Globus pallidus (tissue), 1 donor: ENCODE measurements at regions not wholly inside any gene's neighbourhood (a gene's known extent, or its start where the extent isn't known, plus 50 kb on each side); places are given as distances from the start of the nearest gene placed in this dataset.
"Not testable (repeated sequence)": the region's sequence is repeated elsewhere in the genome, so short reads cannot be mapped to it uniquely, and the experiment has no call there.

Experiments
- DNase-seq: peaks from one replicate; pipeline ENCODE4 v3.0.0-alpha.2; 2015; ENCODE audit warnings: low spot score

DNA sequence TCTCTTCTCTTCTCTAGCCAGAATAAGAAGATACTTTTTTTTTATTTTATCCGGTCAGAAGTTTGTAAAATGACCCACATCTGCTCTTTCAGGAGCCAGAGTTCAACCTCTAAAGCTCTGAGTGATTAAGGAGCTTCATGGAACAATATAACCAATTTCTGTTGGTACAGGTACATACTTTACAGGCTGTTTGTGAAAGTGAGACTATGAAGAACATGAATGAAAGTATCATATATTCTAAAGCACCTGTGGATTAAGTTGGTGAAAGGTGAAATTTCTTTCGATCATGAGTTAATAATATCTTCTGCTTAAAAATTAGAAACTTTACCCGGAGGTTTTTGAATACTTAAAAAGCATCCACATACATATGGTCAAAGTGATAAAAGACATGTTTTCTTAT is 65.2 kb downstream of the DMRT2 start:
- DNase-seq, result no peak

DNA sequence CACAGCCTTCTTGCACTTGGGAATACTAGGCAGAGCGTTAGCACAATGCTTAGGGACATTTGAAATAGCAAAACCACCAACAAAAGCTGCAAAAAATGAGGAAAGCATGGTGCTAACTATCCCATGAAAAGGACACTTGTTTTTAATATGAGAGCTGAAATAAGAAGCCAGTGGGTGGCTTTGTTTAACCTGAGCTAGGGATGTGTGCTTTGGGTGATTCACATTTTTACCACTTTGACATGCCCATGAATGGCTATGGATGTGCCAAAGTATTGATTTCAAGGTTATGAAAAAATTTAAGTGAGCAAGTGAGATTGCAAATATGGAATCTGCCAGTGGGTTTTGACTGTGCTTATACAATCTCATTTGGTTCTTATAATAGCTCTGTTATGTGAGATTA is 67.3 kb downstream of the DMRT2 start:
- DNase-seq, result no peak

DNA sequence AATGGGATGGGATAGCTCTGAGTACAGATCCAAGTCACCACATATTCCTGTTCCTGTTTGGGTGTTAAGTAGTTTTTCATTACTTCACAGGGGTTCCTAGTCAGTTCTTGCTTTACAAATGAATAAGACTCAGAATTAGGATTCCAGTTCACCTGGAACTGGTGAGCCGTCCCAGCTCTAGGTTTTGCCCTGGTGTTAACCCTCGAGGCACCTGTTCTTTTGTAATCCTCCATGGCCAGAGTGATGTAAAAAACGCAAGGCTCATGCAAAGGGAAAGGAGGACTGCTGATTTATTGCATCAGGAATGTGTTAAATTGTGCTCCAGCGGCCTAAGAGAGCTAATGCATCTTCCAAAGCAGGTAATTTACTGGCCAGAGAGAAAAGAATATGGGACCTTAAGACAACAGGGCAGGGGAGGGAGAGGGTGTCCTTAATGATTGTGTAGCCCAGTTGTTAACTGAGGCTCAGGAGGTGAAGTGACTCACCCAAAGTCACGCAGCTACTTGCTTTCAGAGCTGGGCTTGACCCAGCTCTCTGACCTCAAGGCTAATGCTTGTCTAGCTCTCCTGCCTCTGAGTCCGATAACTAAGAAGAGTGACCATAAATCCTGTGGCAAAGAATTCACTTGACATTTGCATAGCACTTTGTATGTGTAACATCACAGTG is 70.5 kb downstream of the DMRT2 start:
- no peak for DNase-seq

DNA sequence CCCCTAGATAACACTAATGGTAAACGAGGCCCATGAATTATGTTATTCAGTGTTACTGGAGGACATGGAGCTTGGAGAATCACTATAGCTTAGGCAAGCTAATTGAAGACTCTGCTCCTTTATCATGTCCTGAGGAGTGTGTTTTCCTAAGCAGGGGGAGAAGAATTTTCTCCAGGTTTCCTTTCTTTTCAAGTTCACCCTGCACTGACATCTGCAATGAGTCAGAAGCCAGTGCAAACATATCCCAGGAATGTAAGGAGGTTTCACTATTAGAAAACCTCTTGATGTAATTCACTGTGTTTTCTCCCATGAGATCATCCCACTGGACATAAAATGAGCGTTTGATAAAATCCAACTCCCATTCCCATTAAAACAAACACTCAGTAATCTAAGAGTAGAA is 75.6 kb downstream of the DMRT2 start:
- DNase-seq, result no peak

DNA sequence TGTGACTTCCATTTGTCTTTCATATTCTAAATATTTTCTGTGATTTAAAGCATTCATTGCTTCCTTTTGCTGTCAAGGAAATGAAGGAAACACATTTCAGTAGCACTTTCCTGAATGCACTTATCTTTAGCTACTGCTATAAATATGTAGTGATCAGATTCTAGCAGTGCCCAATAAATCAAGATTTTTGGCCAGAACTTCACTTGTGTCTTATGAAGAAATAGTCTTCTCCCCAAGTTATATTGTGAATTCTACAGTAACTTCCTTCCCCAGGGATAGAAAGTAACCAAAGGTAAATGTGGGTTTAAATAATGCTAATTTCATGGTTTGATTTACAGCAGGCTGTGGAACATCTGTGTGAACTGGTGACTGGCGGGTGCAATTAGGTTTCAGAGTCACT is 77.9 kb downstream of the DMRT2 start:
- DNase-seq, result no peak

DNA sequence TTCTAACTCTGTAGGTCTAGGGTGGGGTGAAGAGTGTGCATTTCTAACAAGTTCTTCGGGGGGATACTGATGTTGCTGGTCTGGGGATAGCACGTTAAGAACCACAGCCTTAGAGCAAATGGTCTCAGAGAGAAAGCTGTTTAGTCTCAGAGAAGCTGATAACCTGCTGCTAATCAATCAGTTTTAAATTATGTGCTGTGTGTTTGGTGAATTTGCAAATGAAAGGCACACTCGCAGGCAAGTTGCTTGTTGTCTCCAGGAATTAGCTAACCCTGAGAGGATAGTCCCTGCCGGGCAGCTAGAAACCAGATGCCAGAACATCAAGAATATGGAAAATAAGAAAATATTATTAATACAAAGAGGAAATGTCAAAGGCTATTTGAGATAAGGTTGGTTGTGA is 79.2 kb downstream of the DMRT2 start:
- DNase-seq, result no peak

DNA sequence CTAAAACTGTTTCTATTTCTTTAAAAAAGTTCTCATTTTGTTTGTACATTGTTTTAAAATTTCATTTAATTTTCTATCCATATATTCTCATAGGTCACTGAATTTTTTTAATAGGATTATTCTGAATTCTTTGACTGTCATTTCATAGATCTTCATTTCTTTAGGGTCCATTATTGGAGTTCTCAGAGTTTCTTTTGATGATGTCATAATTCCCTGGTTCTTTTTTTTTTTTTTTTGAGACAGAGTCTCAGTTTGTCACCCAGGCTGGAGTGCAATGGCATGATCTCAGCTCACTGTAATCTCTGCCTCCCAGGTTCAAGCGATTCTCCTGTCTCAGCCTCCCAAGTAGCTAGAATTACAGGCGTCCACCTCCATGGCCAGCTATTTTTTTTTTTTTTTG is 89.9 kb downstream of the DMRT2 start:
- DNase-seq, result no peak

DNA sequence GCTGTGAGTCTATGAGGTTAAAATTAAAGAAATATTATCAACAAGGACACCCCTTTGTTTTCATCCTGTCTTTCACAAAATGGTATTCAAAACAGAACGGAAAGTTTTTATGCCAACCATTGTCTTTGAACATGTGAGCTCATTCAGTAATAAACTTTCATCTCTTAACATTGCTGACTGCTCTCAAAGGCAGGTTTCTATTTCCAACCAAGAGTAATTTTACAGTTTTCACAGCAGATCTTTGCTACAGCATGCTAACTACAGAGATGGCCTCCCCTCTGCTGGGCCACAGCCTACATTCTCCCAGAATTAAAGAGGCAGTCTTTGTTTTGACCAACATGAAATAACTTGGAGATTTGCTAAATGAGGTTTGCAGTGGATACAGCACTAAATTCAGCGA is 101.5 kb downstream of the DMRT2 start:
- no peak for DNase-seq

DNA sequence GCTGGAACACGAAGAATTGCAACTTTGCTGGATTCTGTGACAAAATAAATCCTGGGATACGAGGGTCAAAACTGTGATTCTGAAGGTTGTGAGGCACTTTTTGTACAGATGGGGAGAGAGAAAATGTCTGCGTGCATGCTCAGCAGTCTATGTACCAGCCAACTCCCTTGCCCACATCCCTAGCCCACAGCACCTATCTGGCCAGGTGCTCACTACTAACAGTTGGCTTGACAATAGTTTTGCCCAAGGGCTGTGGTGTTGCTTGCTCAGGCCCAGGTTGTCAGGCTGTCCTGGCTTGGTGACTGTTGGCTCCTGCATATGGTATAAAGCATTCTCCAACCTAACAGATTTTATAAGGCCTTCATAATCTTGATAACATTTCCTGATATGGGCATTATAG is 102.0 kb downstream of the DMRT2 start:
- no peak for DNase-seq

DNA sequence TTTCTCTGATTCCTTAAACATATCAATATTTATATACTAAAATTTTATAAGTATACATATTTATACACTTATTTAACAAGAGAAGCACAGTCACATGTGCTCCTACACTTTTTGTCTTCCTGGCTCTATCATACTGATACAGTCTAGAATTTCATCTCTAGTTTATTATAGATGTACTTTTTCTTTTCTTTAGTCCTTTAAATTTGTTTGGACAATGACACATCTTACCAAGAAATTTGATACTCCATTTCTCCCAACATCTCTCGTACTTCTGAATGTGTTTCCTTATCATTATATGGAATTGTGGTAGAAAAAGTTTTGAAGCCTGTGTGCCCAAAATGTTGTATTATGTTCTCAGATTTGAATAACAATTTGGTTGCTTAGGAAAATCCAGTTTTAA is 104.6 kb downstream of the DMRT2 start:
- no peak for DNase-seq

DNA sequence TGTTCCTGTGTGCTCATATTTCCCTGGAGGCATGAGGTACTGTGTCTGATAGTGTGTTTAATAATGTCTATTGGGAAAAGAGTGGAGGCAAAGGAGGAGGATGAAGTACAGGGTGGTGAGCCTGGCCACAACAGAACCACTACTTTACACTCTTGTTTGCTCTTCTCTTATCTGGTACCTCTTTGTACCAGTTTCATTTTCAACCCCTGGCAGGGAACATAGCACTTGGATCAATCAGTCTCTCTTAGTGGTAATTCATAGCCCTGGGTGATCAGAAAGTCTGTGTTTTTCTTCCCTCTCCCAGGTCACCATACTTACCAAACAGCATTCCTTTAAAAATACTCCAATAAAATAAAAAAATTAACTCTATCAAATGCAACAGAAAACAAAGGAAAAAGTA is 105.4 kb downstream of the DMRT2 start:
- DNase-seq, result no peak

DNA sequence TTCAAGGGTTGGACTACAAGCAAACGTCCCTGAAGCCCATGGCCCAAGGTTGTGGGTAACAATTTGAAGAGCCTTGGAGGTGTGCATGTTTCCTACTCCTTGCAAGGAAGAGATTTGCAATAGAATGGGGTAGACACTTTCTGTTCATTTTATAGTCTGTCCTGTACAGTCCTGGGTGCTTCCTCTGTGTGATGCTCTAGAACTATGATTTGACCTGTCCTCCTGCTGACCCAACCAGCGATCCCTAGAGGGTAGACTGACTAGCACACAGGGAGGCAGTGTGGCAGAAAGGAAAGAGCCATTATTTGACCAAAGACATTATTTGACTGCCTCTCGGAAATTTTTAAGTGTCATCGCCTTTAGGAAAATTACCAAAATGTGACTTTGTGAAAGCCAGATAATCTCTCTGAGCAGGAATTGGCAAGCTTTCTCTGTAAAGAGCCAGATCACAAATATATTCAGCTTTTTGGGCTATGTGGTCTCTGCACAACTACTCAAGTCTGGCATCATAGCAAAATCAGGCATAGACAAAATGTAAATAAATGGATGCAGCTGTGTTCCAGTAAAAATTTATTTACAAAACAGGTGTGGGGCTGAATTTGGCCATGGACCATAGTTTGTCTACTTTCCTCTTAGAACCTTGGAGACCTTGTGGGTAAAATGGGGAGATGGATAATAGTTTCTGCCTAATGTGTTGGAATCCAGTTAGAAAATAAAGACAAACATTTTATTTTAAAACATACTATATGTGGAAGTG is 106.8 kb downstream of the DMRT2 start:
- DNase-seq, result no peak

DNA sequence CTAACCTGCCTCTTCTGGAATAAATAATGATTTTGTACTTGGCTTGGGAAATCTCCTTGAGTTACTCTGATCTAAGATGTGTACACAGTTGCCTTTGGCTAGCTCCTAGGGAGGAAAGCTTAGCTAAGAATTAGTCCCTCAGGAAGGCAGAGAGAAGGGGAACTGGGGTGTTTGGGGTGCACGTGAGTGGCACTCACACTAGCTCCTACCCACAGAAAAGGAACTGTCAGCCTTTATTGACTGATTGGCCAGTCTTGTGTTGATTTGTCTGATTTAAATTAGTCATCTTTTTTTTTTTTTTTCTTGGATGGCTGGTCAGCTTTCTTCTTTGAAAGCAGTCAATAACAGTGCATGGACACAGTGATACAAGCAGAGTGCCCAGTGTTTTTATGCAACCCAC is 107.7 kb downstream of the DMRT2 start:
- DNase-seq, result no peak

DNA sequence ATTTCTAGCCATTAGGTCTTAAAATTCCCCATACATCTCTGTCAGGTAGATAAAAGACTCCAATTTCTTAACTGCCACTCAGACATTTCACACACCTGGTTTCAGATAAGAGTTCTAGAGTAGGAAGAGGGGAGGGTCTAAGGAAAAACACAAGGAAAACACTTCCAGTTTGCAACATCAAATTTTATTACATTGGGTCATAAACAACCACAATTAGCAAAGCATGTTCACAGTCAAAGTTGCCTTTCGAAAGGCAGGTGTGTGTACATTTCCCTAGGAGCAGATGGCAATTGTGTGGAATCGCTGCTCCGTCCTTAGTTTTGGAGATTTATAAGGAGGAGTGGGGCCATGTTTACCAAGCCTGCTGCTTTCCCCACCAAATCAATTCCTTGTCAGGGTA is 120.8 kb downstream of the DMRT2 start:
- no peak for DNase-seq

DNA sequence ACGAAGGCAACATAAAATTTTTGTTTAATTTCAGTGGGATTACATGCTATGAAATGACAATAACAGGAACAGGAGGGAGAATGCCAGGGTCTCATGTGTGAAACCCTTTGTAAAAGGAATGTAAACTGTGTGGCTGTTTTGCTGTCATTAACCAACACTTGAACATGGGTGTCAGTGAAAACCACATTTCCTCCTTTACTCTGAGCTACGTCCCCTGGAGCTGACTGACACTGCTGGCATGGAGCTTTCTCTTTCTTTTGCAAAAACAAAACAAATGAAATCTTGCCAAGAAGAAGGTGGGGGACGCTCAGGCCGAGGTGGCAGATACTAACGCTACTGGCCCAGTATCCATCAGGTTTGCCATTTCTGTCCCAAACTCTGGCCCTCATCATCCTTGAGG is 121.4 kb downstream of the DMRT2 start:
- no peak for DNase-seq

DNA sequence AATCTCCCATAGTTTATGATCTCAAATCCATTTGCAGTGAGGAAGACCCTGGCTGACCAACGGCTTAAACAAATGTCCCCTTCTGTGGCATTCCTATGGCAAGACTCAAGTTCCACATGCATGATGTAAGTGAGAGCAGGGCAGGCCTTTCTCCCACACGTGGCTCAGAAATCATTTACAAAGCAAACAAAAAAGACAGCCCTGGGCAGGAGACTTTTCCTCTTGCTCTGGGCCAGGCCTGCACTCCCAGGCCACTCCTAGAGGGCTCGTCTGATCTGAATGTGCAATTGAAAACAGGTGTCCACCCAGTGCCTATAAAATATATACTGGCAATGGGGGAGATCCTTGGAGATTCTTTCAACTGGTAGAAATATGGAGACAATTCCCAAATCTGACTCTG is 123.1 kb downstream of the DMRT2 start:
- DNase-seq, result no peak

DNA sequence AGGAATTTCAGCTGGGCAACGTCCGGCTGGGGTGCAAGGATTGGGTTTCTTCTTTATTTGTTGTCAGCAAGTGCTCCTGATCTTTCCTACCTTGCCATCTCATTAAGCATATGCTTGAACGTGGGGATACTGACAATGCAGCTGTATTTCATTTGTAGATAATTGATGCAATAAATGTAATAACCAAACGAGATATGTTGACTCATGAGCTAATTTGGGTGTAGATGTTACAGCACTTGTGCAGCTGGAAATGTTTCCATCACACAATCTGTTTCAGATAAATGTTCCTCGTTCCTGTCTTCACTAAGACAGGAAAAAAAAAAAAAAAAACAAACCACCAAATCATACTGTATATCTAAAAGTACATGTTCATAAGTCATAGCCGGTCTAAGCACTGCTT is 123.8 kb downstream of the DMRT2 start:
- no peak for DNase-seq

DNA sequence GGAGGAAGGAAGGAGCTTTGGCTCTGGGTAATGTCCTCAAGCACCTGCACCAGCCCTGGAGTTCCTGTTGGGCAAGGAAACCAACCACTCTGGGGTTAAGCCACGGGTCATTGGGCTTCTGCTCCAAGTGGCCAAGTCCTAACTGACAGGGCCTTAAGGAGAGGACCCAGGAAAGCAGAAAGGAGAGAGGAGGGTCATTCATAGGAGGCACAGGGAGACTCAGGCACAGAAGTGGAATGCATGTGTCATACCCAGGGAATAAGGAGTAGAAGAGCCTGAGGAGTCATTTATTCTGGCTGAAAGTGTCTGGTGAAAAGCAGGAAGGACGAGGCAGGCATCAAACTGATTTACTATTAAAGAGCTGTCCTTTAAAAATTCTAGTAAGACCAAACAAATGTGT is 129.2 kb downstream of the DMRT2 start:
- no peak for DNase-seq

DNA sequence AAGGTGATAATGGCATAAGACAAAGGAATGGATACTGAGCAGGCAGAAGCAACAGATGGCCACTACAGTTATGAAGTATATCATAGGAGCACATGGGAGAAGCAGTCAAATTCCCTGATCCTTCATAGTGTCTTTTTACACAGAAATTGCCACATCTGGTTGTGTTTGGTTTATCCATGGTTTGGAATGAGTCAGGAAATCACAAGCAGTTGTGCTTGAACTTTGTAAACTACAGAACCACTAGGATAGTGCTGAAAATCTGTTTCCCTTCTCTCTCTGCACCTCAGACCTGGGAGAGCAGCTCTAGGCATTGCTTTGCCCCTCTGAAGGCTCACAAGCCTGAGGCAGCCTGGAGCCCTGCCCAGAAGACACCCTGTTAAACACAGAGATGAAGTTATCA is 134.0 kb downstream of the DMRT2 start:
- DNase-seq, result no peak

DNA sequence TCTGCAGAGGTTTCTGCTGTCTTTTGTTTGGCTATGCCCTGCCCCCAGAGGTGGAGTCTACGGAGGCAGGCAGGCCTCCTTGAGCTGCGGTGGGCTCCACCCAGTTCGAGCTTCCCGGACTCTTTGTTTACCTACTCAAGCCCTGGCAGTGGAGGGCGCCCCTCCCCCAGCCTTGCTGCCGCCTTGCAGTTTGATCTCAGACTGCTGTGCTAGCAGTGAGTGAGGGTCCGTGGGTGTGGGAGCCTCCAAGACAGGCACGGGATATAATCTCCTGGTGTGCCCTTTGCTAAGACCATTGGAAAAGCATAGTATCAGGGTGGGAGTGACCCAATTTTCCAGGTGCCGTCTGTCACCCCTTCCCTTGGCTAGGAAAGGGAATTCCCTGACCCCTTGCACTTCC is 137.0 kb downstream of the DMRT2 start:
- not testable (repeated sequence) for DNase-seq

DNA sequence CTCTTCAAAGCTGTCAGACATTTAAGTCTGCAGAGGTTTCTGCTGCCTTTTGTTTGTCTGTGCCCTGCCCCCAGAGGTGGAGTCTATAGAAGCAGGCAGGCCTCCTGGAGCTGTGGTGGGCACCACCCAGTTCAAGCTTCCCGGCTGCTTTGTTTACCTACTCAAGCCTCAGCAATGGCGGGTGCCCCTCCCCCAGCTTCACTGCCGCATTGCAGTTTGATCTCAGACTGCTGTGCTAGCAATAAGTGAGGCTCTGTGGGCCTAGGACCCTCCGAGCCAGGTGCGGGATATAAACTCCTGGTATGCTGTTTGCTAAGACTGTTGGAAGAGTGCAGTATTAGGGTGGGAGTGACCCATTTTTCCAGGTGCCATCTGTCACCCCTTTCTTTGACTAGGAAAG is 145.5 kb downstream of the DMRT2 start:
- DNase-seq, result not testable (repeated sequence)

DNA sequence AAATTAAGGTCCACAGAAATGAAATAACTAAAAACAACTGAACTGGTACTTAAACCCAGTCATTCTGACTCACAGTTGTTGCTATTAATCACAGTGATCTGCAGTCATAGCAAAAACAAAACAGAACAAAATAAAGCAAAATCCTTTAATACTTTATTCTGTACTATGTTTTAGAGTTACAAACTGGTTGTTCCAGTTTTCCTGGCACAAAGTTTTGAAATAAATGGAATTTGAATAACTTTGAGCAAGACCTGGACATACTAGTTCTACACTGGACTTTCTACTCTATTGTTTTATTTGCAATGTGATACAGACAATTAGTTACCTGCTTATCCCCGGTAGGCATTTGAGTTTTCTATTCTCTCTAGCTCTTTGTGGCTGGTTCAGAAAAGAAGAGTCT is 147.9 kb downstream of the DMRT2 start:
- no peak for DNase-seq

DNA sequence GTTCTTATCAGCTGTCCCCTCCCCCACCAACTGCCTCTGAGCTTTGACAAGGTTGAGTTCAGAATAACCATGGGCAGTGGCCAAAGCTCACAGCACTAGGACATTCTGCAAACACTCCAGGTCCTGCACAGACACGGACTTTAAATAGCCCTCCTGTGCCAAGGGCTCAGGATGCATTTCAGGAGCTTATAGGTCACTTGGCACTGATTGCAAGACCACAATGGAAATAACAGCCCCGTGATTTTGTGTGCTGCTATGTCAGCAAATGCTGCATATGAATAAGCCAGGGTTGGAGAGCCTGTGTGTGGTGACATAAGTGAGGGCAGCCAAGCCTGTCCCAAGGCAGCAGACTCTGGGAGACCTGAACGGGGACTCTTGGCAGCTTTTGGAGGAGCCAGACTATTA is 150.7 kb downstream of the DMRT2 start:
- DNase-seq, result no peak

DNA sequence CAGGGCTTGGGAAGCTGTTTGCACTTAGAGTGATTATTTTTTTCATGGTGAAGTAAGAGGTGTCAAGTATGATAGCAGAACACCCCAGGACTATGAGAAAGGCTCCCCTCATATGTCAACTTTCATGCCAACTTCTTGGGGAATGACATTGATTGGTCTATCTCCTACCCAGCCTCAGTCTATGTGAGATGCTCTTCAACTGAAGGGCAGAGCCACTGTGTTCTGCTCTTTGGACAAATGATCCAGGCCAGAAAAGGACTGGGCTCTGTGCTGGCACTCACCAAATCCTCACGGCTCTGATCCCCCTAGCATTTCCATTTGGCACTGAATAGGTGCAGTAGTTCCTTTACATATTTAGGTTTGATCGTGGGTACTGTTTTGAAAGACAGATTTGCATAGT is 151.1 kb downstream of the DMRT2 start:
- DNase-seq, result no peak
